ENCODE measurements at regions not wholly inside any gene's neighbourhood (a gene's known extent, or its start where the extent isn't known, plus 50 kb on each side); places are given as distances from the start of the nearest gene placed in this dataset.

- no peak for ATAC-seq
Measured at GRCh38 chr14:58815161-58815701, 177.5 kb downstream of the DACT1 start.

GRCh38 chr14:58815794-58816193 is 178.0 kb downstream of the DACT1 start:
- ATAC-seq, result no peak

GRCh38 chr14:58816416-58817115 is 178.8 kb downstream of the DACT1 start:
- ATAC-seq, result no peak

DNA sequence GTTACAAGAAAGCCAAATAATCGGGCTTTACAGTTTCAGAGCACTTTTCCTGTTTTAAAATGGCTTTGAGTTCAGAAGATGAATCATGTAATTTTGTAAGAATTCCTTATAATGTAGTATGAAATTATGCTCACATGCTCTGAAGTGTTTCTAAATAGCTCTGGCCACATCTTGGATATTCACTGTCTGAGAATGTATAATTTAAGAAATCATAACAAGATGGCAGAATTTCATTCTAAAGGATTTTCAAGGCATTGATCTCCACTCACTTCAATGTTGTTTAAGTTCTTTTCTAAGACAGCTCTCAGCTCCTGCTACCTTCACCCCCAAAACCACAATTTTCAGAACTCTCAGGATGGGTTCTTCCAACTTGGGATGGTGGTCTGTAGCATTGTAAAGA is 180.1 kb downstream of the DACT1 start:
- no peak for ATAC-seq

- no peak for ATAC-seq
Measured at GRCh38 chr14:58820032-58820431, 182.3 kb downstream of the DACT1 start.

DNA sequence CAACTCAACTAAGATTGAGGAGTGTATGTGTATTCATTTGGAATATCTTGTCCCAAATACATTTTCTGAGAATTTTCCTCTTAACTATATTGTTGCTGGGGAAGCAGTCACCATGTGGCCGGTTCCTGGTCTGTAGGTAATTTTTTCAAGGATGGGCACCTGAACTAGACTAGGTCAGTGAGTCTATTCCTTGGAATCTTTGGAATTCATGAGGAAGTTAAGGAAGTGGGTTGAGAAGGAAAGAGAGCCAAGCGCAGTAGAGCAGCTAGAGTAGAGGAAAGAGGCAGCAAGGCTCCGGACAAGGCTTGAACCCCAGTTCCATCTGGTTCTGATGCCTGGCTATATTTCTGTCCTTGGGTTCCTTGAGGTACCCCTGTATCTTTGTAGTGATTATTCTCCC is 183.7 kb downstream of the DACT1 start:
- no peak for ATAC-seq

- no peak for ATAC-seq
Measured at GRCh38 chr14:58822856-58823255, 185.1 kb downstream of the DACT1 start.

DNA sequence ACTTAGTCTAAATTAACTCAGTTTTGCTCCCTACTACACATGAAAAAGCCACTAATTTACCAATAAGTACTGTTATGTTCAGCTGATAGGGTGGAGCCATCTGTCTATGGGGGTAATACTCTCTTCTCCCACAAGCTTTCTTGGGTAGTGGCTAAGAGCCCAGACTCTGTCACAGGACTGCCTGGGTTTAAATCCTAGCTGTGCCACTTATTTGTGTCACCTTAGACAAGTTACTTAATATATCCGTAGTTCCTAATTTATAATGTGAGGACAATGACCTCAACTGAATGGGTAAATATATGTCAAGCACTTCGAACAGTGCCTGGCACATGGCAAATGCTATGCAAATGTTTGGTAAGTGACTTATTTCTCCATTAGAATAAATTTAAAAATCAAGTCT is 185.6 kb downstream of the DACT1 start:
- no peak for ATAC-seq

DNA sequence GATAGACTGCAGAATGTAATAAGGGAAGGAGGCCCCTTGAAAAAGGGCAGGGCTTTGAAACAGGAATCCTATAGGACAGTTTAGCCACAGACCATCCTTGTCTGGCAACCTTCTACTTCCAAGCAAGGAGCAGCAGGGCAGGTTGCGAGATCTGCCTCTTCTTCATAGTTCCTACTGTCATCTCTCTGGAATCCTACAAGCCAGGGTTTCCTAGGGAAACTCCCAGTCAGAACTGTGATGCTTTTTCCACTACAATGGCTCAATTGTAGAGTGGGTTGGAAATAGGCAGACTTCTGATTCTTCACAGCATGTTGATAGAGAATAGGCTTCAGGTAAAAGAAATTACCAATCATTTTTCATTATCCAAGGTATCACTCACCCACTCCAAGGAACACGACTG is 186.3 kb downstream of the DACT1 start:
- ATAC-seq, result no peak

DNA sequence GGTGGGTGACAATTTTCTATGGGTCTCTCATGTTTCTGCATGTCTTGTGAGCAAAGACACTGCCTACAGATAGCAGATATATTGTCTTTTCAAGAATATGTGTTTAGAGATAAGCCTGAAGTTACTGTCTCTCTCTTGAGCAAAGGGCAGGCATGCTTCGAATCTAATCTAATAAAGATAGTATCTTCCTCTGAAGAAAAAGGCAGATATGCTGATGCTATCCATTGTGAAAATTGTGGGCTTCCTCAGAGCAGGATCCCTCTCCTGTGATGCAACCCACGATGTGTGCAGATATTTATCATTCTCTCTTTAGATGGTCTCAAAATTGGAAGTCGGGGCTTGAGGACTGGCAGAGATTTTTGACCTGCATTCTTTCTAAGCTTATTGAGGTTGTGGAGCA is 187.0 kb downstream of the DACT1 start:
- ATAC-seq, result no peak

- ATAC-seq, result no peak
Measured at GRCh38 chr14:58825606-58826005, 187.8 kb downstream of the DACT1 start.

DNA sequence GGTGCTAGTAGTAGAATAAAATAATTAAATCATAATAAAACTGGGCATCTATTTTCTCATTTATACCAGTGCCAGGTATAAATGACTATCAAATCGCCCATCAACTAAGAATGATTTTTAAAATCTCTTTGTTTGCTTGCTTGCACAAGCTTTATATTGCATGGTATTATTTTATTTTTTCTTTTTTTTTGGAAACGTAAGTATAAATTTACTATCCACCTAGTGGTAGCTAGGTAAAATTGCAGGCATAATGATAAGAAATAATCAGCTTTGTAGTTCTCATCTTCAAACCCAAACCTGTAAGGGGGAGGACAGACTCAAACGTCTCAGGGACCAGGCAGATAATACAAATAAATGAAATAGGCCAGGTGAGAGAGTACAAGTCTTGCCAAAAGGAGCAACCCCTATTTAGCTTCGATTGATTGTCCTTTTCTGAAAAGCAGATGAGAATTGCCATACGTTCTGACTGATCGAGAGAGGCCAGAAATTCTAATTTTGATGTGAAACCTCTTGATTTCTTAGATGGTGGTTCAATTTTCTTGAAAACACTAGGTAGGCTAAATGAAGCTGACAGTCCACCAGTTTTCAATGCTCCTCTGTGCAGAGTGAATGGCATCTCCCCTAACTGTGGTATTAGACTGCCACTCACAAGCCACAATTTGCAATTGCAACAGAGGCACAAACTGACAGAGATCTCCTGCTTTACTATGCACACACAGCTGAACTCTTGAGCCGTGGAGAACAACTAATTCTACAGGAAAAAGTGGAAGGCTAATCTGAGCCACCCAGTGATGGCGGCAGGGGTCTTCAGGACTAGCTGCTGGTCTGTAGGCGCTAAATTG is 189.3 kb downstream of the DACT1 start:
- no peak for ATAC-seq

DNA sequence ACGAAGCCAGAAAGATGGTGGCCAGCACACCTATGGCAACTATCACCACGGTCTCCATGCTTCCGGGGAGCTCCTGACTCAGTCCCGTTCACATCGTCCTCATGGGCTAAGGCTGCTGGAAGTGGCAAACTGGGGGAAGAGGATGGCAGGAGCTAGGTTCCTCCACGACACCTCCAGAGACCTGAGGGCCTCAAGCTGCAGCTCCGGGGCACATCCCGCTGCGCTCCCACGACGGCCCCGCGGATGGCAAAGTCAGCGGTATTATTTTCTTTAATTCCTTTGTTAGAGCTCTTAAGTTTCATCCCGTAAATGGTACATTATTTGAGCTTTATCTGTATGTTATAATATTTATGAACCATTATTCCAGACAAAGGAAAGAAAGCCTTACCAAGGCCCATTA is 190.5 kb downstream of the DACT1 start:
- ATAC-seq, result no peak

DNA sequence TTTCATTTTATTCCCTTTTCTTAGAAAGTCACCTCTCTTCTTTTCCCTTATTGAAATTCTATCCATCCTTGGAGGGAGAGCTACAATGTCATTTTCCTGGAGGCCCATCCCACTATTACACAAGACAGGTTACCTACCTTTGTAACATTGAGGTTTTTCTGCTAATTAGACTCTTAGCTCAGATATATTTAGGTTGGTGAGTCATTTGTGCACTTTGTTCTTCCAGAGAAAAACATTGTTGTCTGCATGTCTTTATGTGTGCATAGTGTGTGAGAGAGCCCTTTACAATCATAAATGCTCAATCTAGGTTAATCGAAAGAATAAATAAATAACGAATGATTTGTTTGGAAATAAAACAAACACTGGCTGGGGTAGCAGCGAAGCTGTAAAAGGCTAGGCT is 191.8 kb downstream of the DACT1 start:
- no peak for ATAC-seq

- no peak for ATAC-seq
Measured at GRCh38 chr14:58830121-58830520, 192.4 kb downstream of the DACT1 start.

- no peak for ATAC-seq
Measured at GRCh38 chr14:58832095-58832521, 194.3 kb downstream of the DACT1 start.

DNA sequence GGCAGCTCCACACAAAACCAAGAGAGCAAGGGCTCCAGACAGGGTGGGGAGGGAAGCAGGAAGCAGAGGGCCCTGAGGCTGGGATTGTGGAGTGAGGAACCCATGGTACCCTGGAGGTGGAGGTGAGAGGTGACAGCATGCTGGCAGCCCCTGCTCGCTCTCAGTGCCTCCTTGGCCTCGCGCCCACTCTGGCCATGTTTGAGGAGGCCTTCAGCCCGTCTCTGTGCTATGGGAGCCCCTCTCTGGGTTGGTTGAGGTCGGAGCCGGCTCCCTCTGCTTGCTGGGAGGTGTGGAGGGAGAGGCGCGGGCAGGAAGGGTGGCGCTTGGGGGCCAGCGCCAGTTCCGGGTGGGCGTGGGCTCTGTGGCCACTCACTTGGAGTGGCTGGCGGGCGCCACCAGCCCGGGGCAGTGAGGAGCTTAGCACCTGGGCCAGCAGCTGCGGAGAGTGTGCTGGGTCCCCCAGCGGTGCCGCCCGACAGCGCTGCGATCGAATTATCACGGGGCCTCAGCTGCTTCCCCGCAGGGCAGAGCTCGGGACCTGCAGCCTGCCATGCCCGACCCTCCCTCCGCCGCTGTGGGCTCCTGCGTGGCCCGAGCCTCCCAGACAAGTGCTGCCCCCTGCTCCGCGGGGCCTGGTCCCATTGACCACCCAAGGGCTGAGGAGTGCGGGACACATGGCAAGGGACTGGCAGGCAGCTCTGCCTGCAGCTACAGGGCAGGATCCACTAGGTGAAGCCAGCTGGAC is 196.0 kb downstream of the DACT1 start:
- ATAC-seq, result no peak

GRCh38 chr14:58836303-58836974 is 198.7 kb downstream of the DACT1 start:
- no peak for ATAC-seq

DNA sequence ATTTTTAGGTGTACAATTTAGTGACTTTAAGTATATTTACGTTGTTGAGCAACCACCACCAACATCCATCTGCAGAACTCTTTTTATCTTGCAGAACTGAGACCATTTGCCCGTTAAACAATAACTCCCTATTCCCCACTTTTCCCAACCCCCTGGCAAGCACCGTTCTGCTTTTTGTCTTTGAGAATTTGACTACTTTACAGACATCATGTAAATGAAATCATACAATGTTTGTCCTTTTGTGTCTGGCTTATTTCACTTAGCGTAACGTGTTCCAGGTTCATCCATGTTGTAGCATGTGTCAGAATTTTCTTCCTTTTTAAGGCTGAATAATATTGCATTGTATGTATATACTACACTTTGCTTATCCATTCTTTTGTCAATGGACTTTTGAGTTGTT is 201.5 kb downstream of the DACT1 start:
- ATAC-seq, result no peak

- no peak for ATAC-seq
Measured at GRCh38 chr14:58844544-58844943, 206.8 kb downstream of the DACT1 start.

GRCh38 chr14:58846682-58847465 is 209.1 kb downstream of the DACT1 start:
- ATAC-seq, result no peak

DNA sequence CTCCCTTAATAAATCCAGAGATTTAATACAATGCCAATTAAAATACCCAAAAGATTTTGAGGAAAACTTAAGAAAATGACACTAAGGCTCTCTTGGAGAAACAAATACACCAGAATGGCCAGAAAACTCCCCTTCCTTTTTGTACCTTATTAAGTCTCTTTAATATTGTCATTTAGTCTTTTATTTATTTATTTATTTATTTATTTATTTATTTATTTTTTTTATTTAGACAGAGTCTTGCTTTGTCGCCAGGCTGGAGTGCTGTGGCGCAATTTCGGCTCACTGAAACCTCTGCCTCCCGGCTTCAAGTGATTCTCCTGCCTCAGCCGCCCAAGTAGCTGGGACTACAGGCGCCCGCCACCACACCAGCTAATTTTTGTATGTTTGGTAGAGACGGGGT is 210.6 kb downstream of the DACT1 start:
- no peak for ATAC-seq
